SK-N-SH (cell line): ENCODE measurements at regions not wholly inside any gene's neighbourhood (a gene's known extent, or its start where the extent isn't known, plus 50 kb on each side); places are given as distances from the start of the nearest gene placed in this dataset.

Experiments used
- CTCF ChIA-PET: fragments of 300-600, 350-600 bp; formaldehyde crosslinking; extraction: SDS; loops from one replicate; lab custom pipeline; 2021; lab: Yijun Ruan, JAX
- POLR2A ChIA-PET: fragments of 350-600 bp; sonication (Branson Sonifier 250); formaldehyde crosslinking; extraction: SDS; loops from one replicate; lab custom pipeline; 2020; ENCODE audit warnings: antibody characterized with exemption, inconsistent platforms; lab: Yijun Ruan, JAX
- DNase-seq: peaks from one replicate; pipeline ENCODE4 v3.0.0; 2012
- H2AFZ ChIP-seq: fragments of 200-600 bp; sonication (generic); 2 replicates; pipeline ENCODE4 v1.8.1; 2016; ENCODE audit warnings: antibody characterized with exemption, mild to moderate bottlenecking, low read depth
- H3F3A ChIP-seq: fragments of 200-600 bp; sonication (generic); replicated peaks from 2 replicates; pipeline ENCODE3; 2016; ENCODE audit warnings: antibody characterized with exemption, mild to moderate bottlenecking; ENCODE audit not compliant: insufficient read depth
- H3K27ac ChIP-seq, 2 experiments: fragments of 200-500 bp in 1 of 2; fragments of 200-600 bp in 1 of 2; sonication (Bioruptor generic) in 1 of 2; sonication (generic), shearing (Covaris generic) in 1 of 2; 2 replicates each; pipeline versions ENCODE4 v1.5.1 to v1.6.1; 2014 to 2016; ENCODE audit warnings: low read depth in 2 of 2, inconsistent platforms in 1 of 2, low read length in 1 of 2, mild to moderate bottlenecking in 1 of 2, mixed read lengths in 1 of 2
- H3K27me3 ChIP-seq: fragments of 200-600 bp; sonication (generic), shearing (Covaris generic); 2 replicates; pipeline ENCODE4 v1.6.1; 2016; ENCODE audit warnings: mixed run types; ENCODE audit not compliant: insufficient read depth
- H3K36me3 ChIP-seq, 2 experiments: fragments of 200-500 bp in 1 of 2; fragments of 200-600 bp in 1 of 2; sonication (Bioruptor generic) in 1 of 2; sonication (generic) in 1 of 2; replicated peaks in 1 of 2; 2 replicates each; pipeline versions ENCODE3 to v1.5.1; 2014 to 2016; ENCODE audit warnings: low read length in 1 of 2, mild to moderate bottlenecking in 1 of 2; ENCODE audit not compliant: insufficient read depth in 2 of 2, control insufficient read depth in 1 of 2
- H3K4me1 ChIP-seq, 2 experiments: fragments of 200-500 bp in 1 of 2; fragments of 200-600 bp in 1 of 2; sonication (Bioruptor generic) in 1 of 2; sonication (generic), shearing (Covaris generic) in 1 of 2; 2 replicates each; pipeline versions ENCODE4 v1.5.1 to v1.6.1; 2014 to 2016; ENCODE audit warnings: low read depth in 1 of 2, low read length in 1 of 2, mixed run types in 1 of 2; ENCODE audit not compliant: insufficient read depth in 2 of 2, control insufficient read depth in 1 of 2
- H3K4me2 ChIP-seq: fragments of 200-600 bp; sonication (generic), shearing (Covaris generic); 2 replicates; pipeline ENCODE4 v1.6.1; 2017; ENCODE audit warnings: mixed run types
- H3K4me3 ChIP-seq, 2 experiments: fragments of 200-500 bp in 1 of 2; fragments of 200-600 bp in 1 of 2; sonication (Bioruptor generic) in 1 of 2; sonication (generic), shearing (Covaris generic) in 1 of 2; 2 replicates each; pipeline versions ENCODE4 v1.5.1 to v1.8.1; 2014 to 2016; ENCODE audit warnings: low read depth in 2 of 2, inconsistent platforms in 1 of 2, low read length in 1 of 2, mild to moderate bottlenecking in 1 of 2, mixed read lengths in 1 of 2, moderate library complexity in 1 of 2
- H3K79me2 ChIP-seq: fragments of 200-600 bp; sonication (generic); 2 replicates; pipeline ENCODE4 v1.8.1; 2017; ENCODE audit warnings: mild to moderate bottlenecking; ENCODE audit not compliant: insufficient read depth
- H3K9ac ChIP-seq: fragments of 200-600 bp; sonication (generic); 2 replicates; pipeline ENCODE4 v1.6.1; 2017; ENCODE audit warnings: mixed run types
- H3K9me2 ChIP-seq: fragments of 200-600 bp; sonication (generic); 2 replicates; pipeline ENCODE4 v1.6.1; 2017; ENCODE audit warnings: mixed run types
- H3K9me3 ChIP-seq: fragments of 200-600 bp; sonication (generic); 2 replicates; pipeline ENCODE4 v1.6.1; 2017; ENCODE audit warnings: mixed run types, mild to moderate bottlenecking, moderate library complexity
- H4K20me1 ChIP-seq: fragments of 200-600 bp; sonication (generic); 2 replicates; pipeline ENCODE4 v1.6.1; 2017; ENCODE audit warnings: mild to moderate bottlenecking, mixed run types; ENCODE audit not compliant: insufficient read depth
- CHD2 ChIP-seq: fragments of 150-350 bp; IDR thresholded peaks from 2 replicates; pipeline ENCODE4 v1.6.1; 2018; ENCODE audit warnings: low read length; ENCODE audit not compliant: partially characterized antibody
- CTCF ChIP-seq: fragments of 200-600 bp; sonication (generic); IDR thresholded peaks from 2 replicates; pipeline ENCODE4 v1.6.1; 2017; ENCODE audit warnings: antibody characterized with exemption, mild to moderate bottlenecking, moderate library complexity
- ELF1 ChIP-seq: IDR thresholded peaks from 2 replicates; pipeline ENCODE4 v1.4.0; 2012
- EZH2phosphoT487 ChIP-seq: fragments of 200-600 bp; sonication (generic); IDR thresholded peaks from 2 replicates; pipeline ENCODE4 v1.6.1; 2017; ENCODE audit warnings: low read depth, mixed run types, mild to moderate bottlenecking, antibody characterized with exemption, moderate library complexity, borderline replicate concordance
- FOXJ3 ChIP-seq: sonication (generic); formaldehyde crosslinking; IDR thresholded peaks from 2 replicates; pipeline ENCODE4 v1.5.1; 2020; ENCODE audit warnings: mild to moderate bottlenecking, missing genetic modification reagents
- FOXM1 ChIP-seq: IDR thresholded peaks from 2 replicates; pipeline ENCODE4 v1.4.0; 2012; ENCODE audit warnings: low read depth, mild to moderate bottlenecking
- IRF3 ChIP-seq: fragments of 150-350 bp; IDR thresholded peaks from 2 replicates; pipeline ENCODE4 v1.6.1; 2016; ENCODE audit warnings: mild to moderate bottlenecking, low read depth, low read length
- MXI1 ChIP-seq: IDR thresholded peaks from 2 replicates; pipeline ENCODE4 v1.6.1; 2012; ENCODE audit warnings: mild to moderate bottlenecking, low read depth, low read length, improper control_type of control experiment
- NRF1 ChIP-seq: IDR thresholded peaks from 2 replicates; pipeline ENCODE4 v1.6.1; 2012; ENCODE audit warnings: low read depth, mild to moderate bottlenecking, low read length
- POLR2AphosphoS5 ChIP-seq: IDR thresholded peaks from 2 replicates; pipeline ENCODE4 v1.6.1; 2012; ENCODE audit warnings: low read depth, low read length
- RFX5 ChIP-seq: IDR thresholded peaks from 2 replicates; pipeline ENCODE4 v1.6.1; 2012; ENCODE audit warnings: mild to moderate bottlenecking, improper control_type of control experiment, low read length
- SIN3A ChIP-seq: IDR thresholded peaks from 2 replicates; pipeline ENCODE4 v1.6.1; 2012; ENCODE audit warnings: low read depth, mild to moderate bottlenecking, low read length, moderate library complexity, borderline replicate concordance
- TAF1 ChIP-seq: IDR thresholded peaks from 2 replicates; pipeline ENCODE4 v1.6.1; 2012; ENCODE audit warnings: low read depth, mild to moderate bottlenecking, low read length, moderate library complexity, borderline replicate concordance
- TCF12 ChIP-seq: IDR thresholded peaks from 2 replicates; pipeline ENCODE4 v1.4.0; 2012
- USF2 ChIP-seq: fragments of 150-350 bp; IDR thresholded peaks from 2 replicates; pipeline ENCODE4 v1.6.1; 2017; ENCODE audit warnings: antibody characterized with exemption, low read length, low read depth, borderline replicate concordance
- YY1 ChIP-seq: IDR thresholded peaks from 2 replicates; pipeline ENCODE4 v1.4.0; 2012; ENCODE audit warnings: low read depth, mild to moderate bottlenecking
- WGBS: methylation state at CpG from one replicate; pipeline ENCODE4 v1.1.6; 2017; ENCODE audit warnings: low lambda C conversion rate; 5-methylcytosine and 5-hydroxymethylcytosine counted together

GRCh38 chr9:31807574-31808256 is 576.7 kb upstream of the ACO1 start:
- H3K27ac ChIP-seq, result no peak overlapping the region
- no peak overlapping the region for H2AFZ ChIP-seq
- DNase-seq, result no peak
- TF ChIP-seq CTCF, result peak; percentile 16; the same call in 1 of the 2 replicates
- TF ChIP-seq FOXJ3 (CRISPR knock-in tag), result no peak
- TF ChIP-seq, all 33 proteins: peak for 1
- 56% methylated on average over 16 of the region's 17 CpGs for WGBS
- H3K36me3 ChIP-seq, result no peaks in the 10 kb centered on the region
- ChIA-PET CTCF (no interaction called here), POLR2A (no interaction called here)
- no peaks in the 10 kb centered on the region for H3K9me3 ChIP-seq
- no peaks in the 10 kb centered on the region for H3K79me2 ChIP-seq
- H3K9me2 ChIP-seq, result no peaks in the 10 kb centered on the region
- no peak overlapping the region for H3K4me2 ChIP-seq
- no peaks in the 10 kb centered on the region for H4K20me1 ChIP-seq
- H3K27me3 ChIP-seq, result no peaks in the 10 kb centered on the region
- no peaks in the 10 kb centered on the region for H3K4me1 ChIP-seq
- no peak overlapping the region for H3K9ac ChIP-seq
- peak overlapping the region in 1 of 2 experiments; percentile 8; a peak in 1 of 4 replicates for H3K4me3 ChIP-seq
- no peaks in the 10 kb centered on the region for H3F3A ChIP-seq

GRCh38 chr9:31808766-31809165 is 575.7 kb upstream of the ACO1 start:
- H3K9ac ChIP-seq, result no peak overlapping the region
- H3F3A ChIP-seq, result no peaks in the 10 kb centered on the region
- CTCF ChIA-PET, result no interaction called here
- no peaks in the 10 kb centered on the region for H3K27me3 ChIP-seq
- no peaks in the 10 kb centered on the region for H3K4me1 ChIP-seq
- no peaks in the 10 kb centered on the region for H3K9me3 ChIP-seq
- H4K20me1 ChIP-seq, result no peaks in the 10 kb centered on the region
- DNase-seq, result no peak
- no peak overlapping the region for H2AFZ ChIP-seq
- WGBS, result 57% methylated on average over 8 of the region's 9 CpGs
- TF ChIP-seq CHD2 (no peak), POLR2AphosphoS5 (no peak), USF2 (no peak), CTCF (no peak), TCF12 (no peak), EZH2phosphoT487 (no peak), FOXJ3 (CRISPR knock-in tag) (no peak), SIN3A (no peak), NRF1 (no peak), TAF1 (no peak), IRF3 (no peak), MXI1 (no peak), RFX5 (no peak), YY1 (no peak), FOXM1 (no peak), ELF1 (no peak)
- H3K27ac ChIP-seq, result no peak overlapping the region
- no peaks in the 10 kb centered on the region for H3K9me2 ChIP-seq
- no peak overlapping the region for H3K4me2 ChIP-seq
- no peak overlapping the region for H3K4me3 ChIP-seq
- no peaks in the 10 kb centered on the region for H3K79me2 ChIP-seq
- no peaks in the 10 kb centered on the region for H3K36me3 ChIP-seq
- POLR2A ChIA-PET, result no interaction called here
